Tibial nerve (tissue), 4 donors: ENCODE measurements at regions not wholly inside any gene's neighbourhood (a gene's known extent, or its start where the extent isn't known, plus 50 kb on each side); places are given as distances from the start of the nearest gene placed in this dataset.

Experiments used
- EP300 ChIP-seq, 2 donors: sonication (generic); formaldehyde crosslinking; IDR thresholded peaks; one replicate each; pipeline ENCODE4 v1.6.1; 2017; ENCODE audit warnings: antibody characterized with exemption in 2 of 2, mild to moderate bottlenecking in 1 of 2
- POLR2A ChIP-seq, 2 donors: fragments of 450-650 bp; IDR thresholded peaks; one replicate each; pipeline ENCODE4 v1.6.1; 2017; ENCODE audit warnings: antibody characterized with exemption in 2 of 2, mild to moderate bottlenecking in 2 of 2, moderate library complexity in 2 of 2
- TF ChIP-seq, protein P1 (sequence below), 5 experiments: fragments of 200-600 bp in 3 of 5; fragments of 450-650 bp in 2 of 5; sonication (generic) in 3 of 5; IDR thresholded peaks; one replicate each; pipeline ENCODE4 v1.5.1; 2016 to 2019; ENCODE audit warnings: antibody characterized with exemption in 5 of 5, mild to moderate bottlenecking in 3 of 5, moderate library complexity in 2 of 5

DNA sequence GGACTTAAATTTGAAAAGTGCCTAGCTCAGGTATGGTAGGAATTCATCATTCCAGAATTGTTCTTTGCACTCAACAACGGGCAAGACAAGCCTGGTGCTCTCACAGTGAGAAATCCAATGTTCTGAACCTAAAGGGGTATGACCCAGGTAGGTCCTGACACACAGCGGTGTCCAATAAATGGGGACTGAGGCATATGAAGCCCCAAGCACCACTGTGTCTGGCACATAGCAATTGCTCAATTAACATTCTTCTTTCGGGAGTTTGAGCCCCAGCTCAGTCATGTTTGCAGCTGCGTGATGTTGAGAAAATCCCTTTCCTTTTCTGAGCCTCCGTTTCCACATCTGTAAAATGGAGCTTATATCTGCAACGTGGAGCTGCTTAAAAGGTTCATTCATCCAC is 535.8 kb downstream of the MIAT start:
- TF ChIP-seq, protein P1, sequence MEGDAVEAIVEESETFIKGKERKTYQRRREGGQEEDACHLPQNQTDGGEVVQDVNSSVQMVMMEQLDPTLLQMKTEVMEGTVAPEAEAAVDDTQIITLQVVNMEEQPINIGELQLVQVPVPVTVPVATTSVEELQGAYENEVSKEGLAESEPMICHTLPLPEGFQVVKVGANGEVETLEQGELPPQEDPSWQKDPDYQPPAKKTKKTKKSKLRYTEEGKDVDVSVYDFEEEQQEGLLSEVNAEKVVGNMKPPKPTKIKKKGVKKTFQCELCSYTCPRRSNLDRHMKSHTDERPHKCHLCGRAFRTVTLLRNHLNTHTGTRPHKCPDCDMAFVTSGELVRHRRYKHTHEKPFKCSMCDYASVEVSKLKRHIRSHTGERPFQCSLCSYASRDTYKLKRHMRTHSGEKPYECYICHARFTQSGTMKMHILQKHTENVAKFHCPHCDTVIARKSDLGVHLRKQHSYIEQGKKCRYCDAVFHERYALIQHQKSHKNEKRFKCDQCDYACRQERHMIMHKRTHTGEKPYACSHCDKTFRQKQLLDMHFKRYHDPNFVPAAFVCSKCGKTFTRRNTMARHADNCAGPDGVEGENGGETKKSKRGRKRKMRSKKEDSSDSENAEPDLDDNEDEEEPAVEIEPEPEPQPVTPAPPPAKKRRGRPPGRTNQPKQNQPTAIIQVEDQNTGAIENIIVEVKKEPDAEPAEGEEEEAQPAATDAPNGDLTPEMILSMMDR (IDR thresholded peaks at IDR 0.05), result no peak
- no peak for TF ChIP-seq POLR2A (IDR thresholded peaks at IDR 0.05)
- TF ChIP-seq EP300 (IDR thresholded peaks at IDR 0.05), result no peak
